Esophagus squamous epithelium (tissue), 4 donors: ENCODE measurements at regions not wholly inside any gene's neighbourhood (a gene's known extent, or its start where the extent isn't known, plus 50 kb on each side); places are given as distances from the start of the nearest gene placed in this dataset.

Experiments used
- POLR2A ChIP-seq, 4 donors: fragments of 450-650 bp; IDR thresholded peaks; one replicate each; pipeline ENCODE4 v1.6.1; 2017; ENCODE audit warnings: antibody characterized with exemption in 4 of 4, mild to moderate bottlenecking in 4 of 4, moderate library complexity in 3 of 4
- TF ChIP-seq, protein P1 (sequence below), 6 experiments: fragments of 450-650 bp in 4 of 6; fragments of 200-600 bp in 2 of 6; sonication (generic) in 2 of 6; IDR thresholded peaks; one replicate each; pipeline ENCODE4 v1.5.1; 2016 to 2019; ENCODE audit warnings: antibody characterized with exemption in 6 of 6, mild to moderate bottlenecking in 4 of 6, moderate library complexity in 4 of 6

GRCh38 chr2:56009758-56010458 lies 86.3 kb upstream of the EFEMP1 start:
- TF ChIP-seq, protein P1, sequence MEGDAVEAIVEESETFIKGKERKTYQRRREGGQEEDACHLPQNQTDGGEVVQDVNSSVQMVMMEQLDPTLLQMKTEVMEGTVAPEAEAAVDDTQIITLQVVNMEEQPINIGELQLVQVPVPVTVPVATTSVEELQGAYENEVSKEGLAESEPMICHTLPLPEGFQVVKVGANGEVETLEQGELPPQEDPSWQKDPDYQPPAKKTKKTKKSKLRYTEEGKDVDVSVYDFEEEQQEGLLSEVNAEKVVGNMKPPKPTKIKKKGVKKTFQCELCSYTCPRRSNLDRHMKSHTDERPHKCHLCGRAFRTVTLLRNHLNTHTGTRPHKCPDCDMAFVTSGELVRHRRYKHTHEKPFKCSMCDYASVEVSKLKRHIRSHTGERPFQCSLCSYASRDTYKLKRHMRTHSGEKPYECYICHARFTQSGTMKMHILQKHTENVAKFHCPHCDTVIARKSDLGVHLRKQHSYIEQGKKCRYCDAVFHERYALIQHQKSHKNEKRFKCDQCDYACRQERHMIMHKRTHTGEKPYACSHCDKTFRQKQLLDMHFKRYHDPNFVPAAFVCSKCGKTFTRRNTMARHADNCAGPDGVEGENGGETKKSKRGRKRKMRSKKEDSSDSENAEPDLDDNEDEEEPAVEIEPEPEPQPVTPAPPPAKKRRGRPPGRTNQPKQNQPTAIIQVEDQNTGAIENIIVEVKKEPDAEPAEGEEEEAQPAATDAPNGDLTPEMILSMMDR (IDR thresholded peaks at IDR 0.05) = peak in 5 of 6 experiments; percentile 16 to 60 (median 46)
- TF ChIP-seq POLR2A (IDR thresholded peaks at IDR 0.05) = no peak
